HPDE6-E6E7 (cell line): ENCODE measurements at regions not wholly inside any gene's neighbourhood (a gene's known extent, or its start where the extent isn't known, plus 50 kb on each side); places are given as distances from the start of the nearest gene placed in this dataset.
"Not testable (repeated sequence)": the region's sequence is repeated elsewhere in the genome, so short reads cannot be mapped to it uniquely, and the experiment has no call there.

Experiments
- DNase-seq: peaks from one replicate; pipeline ENCODE4 v3.0.0; 2011; ENCODE audit warnings: missing footprints; ENCODE audit errors: extremely low spot score

DNA sequence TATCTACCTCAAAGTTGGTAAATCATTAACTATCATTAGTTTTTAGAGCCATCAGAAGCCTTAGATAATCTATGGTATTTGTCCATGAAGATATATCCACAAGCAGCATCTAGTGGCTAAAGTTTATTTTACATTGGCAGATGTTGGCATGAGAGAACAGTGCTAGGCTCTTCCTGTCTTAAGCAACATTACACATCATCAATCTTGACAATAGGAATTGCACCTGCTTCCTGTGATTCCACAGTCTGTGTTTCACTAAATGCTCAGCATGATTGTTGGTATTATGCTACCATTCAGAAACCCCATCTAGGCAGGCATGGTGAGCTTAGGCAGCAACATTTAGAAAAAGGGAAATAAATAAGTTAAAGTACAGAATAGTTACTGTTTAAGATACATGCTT lies 246.6 kb downstream of the SLCO4C1 start:
- DNase-seq: no peak

DNA sequence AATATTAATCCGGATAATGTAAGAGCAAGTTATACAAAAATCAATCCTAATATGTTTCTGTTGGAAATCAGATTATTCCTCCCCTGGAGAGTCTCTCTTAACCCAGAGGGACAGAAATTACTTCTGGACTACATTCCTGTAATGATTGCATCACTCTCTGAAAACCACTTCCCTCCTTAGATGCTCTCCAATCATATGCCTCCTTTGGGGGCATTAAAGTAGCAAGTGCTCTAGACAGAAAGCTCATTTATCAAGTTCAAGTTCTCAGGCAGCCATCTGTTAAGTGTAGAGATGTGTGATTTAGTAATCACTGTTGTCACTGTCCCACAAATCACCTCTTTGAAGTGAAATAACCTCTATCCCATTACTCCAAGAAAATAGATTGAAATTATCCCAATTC lies 247.1 kb downstream of the SLCO4C1 start:
- DNase-seq: no peak

DNA sequence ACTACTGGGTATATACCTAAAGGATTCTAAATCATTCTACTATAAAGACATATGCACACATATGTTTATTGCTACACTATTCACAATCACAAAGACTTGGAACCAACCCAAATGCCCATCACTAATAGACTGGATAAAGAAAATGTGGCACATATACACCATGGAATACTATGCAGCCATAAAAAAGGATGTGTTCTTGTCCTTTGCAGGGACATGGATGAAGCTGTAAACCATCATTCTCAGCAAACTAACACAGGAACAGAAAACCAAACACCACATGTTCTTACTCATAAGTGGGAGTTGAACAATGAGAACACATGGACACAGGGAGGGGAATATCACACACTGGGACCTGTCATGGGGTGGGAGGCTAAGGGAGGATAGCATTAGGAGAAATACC lies 249.0 kb downstream of the SLCO4C1 start:
- not testable (repeated sequence) for DNase-seq

- no peak for DNase-seq
Measured at GRCh38 chr5:102040326-102040725, 255.8 kb downstream of the SLCO4C1 start.

DNA sequence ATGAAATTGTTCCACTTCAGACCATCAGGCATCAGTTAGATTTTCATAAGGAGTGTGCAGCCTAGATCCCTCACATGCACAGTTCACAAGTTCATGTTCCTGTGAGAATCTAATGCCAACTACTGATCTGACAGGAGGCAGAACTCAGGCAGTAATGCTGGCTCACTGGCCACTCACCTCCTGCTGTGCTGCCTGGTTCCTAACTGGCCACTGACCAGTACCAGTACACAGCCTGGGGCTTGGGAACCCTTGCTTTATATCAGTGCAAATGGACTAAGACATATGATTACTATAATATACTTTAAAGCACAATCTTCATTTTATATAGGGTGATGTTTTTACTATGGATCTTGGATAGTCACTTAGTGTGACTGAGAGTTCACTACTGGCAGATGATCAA lies 259.2 kb downstream of the SLCO4C1 start:
- no peak for DNase-seq

DNA sequence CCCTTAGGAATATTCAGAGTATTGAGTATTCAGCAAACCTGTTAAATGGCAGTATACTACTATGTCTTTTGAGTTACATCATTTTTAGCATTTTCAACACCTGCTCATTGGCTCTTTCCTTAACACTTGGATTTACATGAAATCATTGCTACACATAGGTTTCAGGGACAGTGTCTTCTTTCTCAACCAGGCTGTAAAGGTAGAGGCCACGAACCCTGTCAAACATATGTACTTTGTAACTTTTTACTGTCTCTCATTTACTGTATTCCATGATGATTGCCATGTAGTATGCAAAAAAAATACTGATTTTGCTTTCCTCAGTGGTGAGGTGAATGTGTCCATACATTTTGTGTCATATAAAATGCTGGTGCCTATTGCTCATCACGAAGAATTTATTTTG lies 264.4 kb downstream of the SLCO4C1 start:
- no peak for DNase-seq

GRCh38 chr5:102018690-102019089 lies 277.4 kb downstream of the SLCO4C1 start:
- DNase-seq: no peak

- DNase-seq: no peak
Measured at GRCh38 chr5:102018279-102018678, 277.8 kb downstream of the SLCO4C1 start.

DNA sequence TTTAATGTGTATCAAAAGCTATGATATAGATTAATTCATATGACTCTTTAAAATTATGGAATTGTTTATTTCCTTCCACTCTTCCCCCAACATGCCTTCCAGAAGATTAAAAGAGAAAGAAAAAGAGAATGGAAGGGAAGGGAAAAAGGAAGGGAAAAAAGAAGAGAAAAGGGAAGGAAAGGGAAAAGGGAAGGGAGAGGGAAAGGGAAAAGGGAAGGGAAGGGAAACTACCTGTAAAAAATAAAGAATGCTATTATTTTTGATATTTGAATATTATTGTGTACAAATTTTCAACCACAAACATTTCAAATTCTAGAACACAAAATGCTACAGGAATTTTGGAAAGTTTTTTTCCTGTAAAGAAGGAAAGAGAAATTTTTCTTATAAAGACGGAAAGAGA lies 281.7 kb downstream of the SLCO4C1 start:
- no peak for DNase-seq

DNA sequence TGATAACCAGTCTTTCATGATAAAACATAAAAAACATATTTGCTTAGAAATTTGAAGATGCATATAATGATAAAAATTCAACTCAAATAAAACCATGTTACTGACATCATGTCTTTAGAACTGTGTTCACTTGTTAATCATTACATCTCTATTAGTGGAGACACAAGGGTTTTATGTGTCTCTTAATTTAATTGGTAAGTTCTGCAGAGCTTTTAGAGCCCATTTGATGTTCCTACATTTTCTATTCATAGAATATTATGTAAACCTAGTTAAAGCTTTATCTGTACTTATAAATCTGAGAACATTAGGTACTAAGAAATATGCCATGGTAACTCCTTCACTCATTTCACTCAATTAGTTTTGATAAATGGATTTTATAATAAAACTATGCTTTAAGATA lies 285.4 kb downstream of the SLCO4C1 start:
- no peak for DNase-seq

DNA sequence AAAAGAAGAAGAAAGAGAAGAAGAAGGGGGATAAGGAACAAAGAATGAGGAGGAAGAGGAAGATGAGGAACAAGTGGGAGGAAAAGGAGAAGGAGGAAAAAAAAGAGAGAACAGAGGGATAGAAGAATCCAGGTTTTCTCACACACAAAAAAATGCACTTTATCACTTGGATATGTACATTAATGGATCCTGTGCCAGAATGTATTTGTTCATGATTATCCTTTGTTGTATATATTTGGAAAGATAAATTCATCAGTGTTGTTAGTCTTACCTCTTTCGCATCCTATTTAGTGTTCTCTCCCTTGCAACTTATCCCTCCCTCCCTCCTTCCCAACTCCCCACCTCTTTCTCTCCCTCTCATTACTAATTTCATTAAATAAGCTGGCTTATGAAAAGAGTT lies 298.8 kb downstream of the SLCO4C1 start:
- no peak for DNase-seq

- peak; percentile 23 for DNase-seq
Measured at GRCh38 chr5:101995585-101995984, 300.5 kb downstream of the SLCO4C1 start.

- no peak for DNase-seq
Measured at GRCh38 chr5:101991486-101991885, 304.6 kb downstream of the SLCO4C1 start.

DNA sequence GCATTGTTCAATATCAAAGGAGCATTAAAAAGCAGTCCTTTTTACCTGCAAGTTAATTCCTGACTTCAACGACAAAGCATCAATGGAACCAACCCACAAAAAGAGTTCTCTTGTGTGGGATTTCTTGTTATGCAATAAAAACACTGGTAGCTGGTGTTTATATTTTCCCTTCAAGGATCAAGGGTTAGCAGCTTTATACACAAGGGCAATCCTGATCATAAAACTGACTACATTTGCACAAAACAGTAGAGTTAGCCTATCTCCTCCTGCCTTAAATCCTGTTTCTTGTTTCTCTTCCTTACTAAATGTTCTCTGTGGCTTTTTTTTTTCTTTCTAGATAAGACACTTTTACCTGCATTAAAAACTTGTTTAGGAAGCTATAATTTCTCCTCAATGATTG lies 306.4 kb downstream of the SLCO4C1 start:
- no peak for DNase-seq

DNA sequence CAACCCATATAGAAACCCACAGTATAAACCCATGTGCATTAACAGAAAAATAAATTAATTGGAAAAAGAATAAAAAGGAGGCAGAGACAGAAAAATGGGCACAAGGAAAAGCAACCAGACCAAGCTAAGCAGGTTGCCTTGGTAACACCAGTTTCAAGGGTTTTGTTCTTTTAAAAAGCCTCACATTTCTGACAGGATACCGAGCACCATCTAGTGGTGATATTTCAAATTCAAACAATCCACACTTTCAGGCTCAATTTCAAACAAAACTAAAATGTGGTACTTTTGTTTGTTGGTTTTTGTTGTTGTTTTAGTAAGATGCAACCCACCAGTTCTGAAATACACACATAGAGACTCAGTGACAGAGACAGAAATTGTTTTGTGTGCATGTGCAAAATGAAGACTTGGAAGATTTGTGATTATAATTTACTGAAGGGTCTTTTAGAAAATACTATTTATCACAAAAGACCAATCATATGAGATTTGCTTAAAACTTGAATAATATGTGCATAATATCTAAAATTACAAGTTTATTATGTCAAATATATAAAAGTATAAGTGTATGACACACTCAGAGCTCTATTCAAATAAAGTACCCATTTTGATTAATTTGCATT lies 318.2 kb downstream of the SLCO4C1 start:
- peak; percentile 6 for DNase-seq

DNA sequence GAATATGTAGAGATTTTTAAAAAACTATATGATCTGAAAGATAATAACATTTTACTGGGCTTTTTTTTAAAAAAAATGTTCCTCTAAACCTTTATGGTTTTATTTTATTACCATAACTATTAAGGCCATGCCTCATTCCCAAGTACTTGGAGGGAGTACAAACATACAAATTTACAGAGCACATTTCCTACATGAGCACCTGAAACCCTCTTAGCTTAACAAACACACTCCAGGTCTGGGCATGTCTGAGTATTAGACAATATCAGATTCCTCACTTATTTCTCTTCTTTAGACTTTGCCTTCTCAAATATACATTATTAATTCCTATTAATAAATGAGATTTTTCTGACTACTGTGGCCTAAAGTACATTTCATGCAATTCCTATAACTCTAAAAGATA lies 319.2 kb downstream of the SLCO4C1 start:
- no peak for DNase-seq

DNA sequence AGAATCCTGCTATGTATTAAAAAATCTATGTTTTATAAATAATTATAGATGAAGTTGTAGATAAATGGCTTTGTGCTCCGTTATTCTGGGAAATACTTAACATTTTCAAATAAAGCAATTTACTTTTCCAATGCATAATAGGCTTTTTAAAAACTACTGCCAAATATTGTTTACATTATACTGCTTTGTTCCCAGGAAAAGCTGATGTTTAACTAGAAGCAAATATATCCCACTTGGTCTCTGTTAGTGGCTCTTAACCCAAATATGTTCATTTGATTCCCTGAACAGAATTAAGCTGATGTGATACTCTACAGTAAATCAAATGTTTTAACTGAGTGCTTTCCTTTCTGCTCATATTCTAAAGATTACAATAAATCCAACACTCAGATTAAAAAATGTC lies 326.3 kb downstream of the SLCO4C1 start:
- DNase-seq: no peak

DNA sequence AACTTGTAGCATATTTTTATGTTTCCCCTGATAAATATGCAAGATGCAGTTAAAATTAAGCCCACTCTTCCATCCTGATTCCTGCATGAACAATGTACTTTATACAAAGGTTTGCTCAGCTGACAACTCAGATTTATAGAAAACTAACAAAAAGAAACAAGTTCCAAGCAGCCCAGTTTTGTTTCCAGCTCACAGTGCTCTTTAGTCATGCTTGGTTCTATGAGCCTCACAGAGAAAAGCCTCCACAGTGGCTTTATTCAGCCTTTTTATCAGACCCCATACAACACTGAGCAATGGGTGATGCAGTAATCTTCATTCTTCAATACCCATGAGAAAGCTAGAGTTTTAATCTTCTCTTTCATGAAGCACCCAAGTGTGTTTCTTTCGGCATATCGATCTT lies 329.6 kb downstream of the SLCO4C1 start:
- DNase-seq: no peak

DNA sequence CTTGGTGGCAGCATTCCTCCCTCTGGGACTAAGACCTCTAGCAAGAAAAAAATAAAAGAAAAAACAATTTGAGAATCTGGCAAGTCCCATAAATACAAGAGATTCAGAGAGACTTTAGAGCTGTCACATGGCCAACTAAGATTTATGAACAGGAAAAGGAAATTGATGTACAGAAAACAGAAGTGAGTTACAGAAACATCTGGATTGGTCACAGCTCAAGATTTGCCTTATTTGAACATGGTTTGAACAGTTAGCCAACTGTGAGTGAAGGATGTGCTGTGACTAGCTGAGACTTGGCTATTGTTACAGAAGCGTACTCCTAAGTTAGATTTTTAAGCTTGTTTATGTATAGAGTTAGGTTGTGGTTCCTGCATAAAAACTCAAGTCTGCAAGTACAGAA lies 340.2 kb downstream of the SLCO4C1 start:
- DNase-seq: no peak

GRCh38 chr5:101950019-101950418 lies 346.1 kb downstream of the SLCO4C1 start:
- DNase-seq: no peak

DNA sequence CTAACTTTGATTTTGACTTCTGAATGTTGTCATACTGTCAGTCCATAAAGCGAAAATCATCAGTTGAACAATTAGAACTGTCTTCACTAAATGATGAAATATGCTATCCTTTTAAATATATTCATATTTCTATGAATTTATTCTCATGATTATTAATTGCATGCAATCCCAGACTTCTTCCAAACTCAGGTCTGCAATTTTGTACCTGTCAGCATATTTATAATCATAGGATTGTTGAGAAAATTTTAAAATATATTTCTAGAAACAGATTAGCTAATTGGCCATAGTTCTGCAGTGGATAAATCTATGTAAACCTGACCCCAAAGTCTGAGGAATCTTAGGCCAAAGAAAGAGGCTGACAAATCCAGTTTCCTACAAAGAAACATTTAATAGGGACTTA lies 347.5 kb downstream of the SLCO4C1 start:
- no peak for DNase-seq

- DNase-seq: no peak
Measured at GRCh38 chr5:101943784-101944183, 352.3 kb downstream of the SLCO4C1 start.

DNA sequence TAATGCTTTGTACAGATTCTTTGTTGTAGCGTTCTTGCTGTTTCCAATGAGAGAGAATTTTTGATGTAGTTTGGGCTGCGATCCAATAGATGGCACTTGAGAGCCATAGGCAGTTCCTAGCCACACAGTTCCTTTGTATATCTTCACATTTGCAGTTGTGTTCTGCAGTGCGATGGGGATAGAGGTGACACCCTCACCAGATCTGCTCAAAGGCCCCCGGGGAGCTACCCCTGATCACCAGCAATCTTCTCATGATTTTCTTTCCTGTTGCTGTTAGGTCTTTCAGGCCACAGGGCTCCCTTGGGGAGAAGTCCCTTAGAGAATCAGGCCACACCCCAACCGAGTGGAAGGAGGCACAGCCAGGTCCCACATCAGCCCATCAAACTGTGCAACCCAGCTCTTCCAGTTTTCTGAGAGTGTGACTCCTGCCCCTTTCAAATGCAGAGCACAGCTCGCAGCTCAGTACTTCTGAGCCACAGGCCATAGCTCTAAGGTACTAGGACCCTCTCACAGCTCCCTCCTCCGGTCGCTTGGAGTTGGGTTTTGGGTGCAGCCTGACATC lies 353.7 kb downstream of the SLCO4C1 start:
- DNase-seq: peak; percentile 29

- no peak for DNase-seq
Measured at GRCh38 chr5:101937041-101937440, 359.0 kb downstream of the SLCO4C1 start.
